H1 (cell line): ENCODE measurements at regions not wholly inside any gene's neighbourhood (a gene's known extent, or its start where the extent isn't known, plus 50 kb on each side); places are given as distances from the start of the nearest gene placed in this dataset.

Experiments
- CTCF ChIP-seq, 3 experiments: IDR thresholded peaks; 1 replicate in 2 of 3; 2 replicates in 1 of 3; pipeline versions ENCODE4 v1.5.1 to v1.6.1; 2011; ENCODE audit warnings: low read length in 3 of 3, mild to moderate bottlenecking in 3 of 3, inconsistent platforms in 2 of 3, low read depth in 1 of 3, moderate library complexity in 1 of 3; ENCODE audit not compliant: insufficient read depth in 1 of 3; ENCODE audit errors: control extremely low read depth in 1 of 3
- POLR2A ChIP-seq, 2 experiments: IDR thresholded peaks; 1 replicate in 1 of 2; 2 replicates in 1 of 2; pipeline ENCODE4 v1.6.1; 2011; ENCODE audit warnings: low read depth in 2 of 2, low read length in 2 of 2, mild to moderate bottlenecking in 2 of 2; ENCODE audit errors: control extremely low read depth in 1 of 2

GRCh38 chr11:26860895-26861294 lies 133.0 kb upstream of the FIBIN start:
- no peak for TF ChIP-seq CTCF (IDR thresholded peaks at IDR 0.05; ENCODE audit: control extremely low read depth in 1 of 3, insufficient read depth in 1 of 3, low read depth in 1 of 3, low read length in 3 of 3)
- no peak for TF ChIP-seq POLR2A (IDR thresholded peaks at IDR 0.05; ENCODE audit: control extremely low read depth in 1 of 2, low read depth in 2 of 2, low read length in 2 of 2)
